ENCODE measurements at regions not wholly inside any gene's neighbourhood (a gene's known extent, or its start where the extent isn't known, plus 50 kb on each side); places are given as distances from the start of the nearest gene placed in this dataset.
"Not testable (repeated sequence)": the region's sequence is repeated elsewhere in the genome, so short reads cannot be mapped to it uniquely, and the experiment has no call there.

- WGBS (ENCODE audit: extremely low coverage, insufficient coverage, low lambda C conversion rate): no CpG with 5 or more reads among the region's 7 CpGs
- H3K4me3 ChIP-seq (ENCODE audit: low read length); H3K4me2 ChIP-seq (ENCODE audit: low read length); H3K4ac ChIP-seq (ENCODE audit: low read depth, low read length); H2BK120ac ChIP-seq (ENCODE audit: low read depth, low read length); H3K27ac ChIP-seq (ENCODE audit: low read depth, low read length); H3K18ac ChIP-seq (ENCODE audit: low read length); DNase-seq; H3K27me3 ChIP-seq (ENCODE audit: insufficient read depth, low read length, poor library complexity); H3K56ac ChIP-seq (ENCODE audit: low read length); H3K4me1 ChIP-seq (ENCODE audit: control insufficient read depth, low read depth, low read length); H3K79me1 ChIP-seq (ENCODE audit: low read length); H2BK5ac ChIP-seq (ENCODE audit: low read length); H3K36me3 ChIP-seq (ENCODE audit: control insufficient read depth, insufficient read depth, low read length); H3K79me2 ChIP-seq (ENCODE audit: control insufficient read depth, insufficient read depth, low read length); H2AK5ac ChIP-seq (ENCODE audit: low read length); H2BK15ac ChIP-seq (replicated peaks; ENCODE audit: low read depth); H3K9ac ChIP-seq (ENCODE audit: low read length); H4K5ac ChIP-seq (ENCODE audit: low read length); H3K23ac ChIP-seq (ENCODE audit: low read length); H4K8ac ChIP-seq (ENCODE audit: low read depth, low read length): not testable (repeated sequence)
Measured at GRCh38 chr21:31787691-31788090, 55.8 kb upstream of the SCAF4 start.

- WGBS (ENCODE audit: extremely low coverage, insufficient coverage, low lambda C conversion rate): no CpG with 5 or more reads among the region's 4 CpGs
- H2BK15ac ChIP-seq (replicated peaks; ENCODE audit: low read depth): no peak overlapping the region
- H3K18ac ChIP-seq (ENCODE audit: low read length): no peak overlapping the region
- H3K9ac ChIP-seq (ENCODE audit: low read length): no peak overlapping the region
- H4K8ac ChIP-seq (ENCODE audit: low read depth, low read length): no peak overlapping the region
- no peak overlapping the region for H2AK5ac ChIP-seq (ENCODE audit: low read length)
- no peak overlapping the region for H3K56ac ChIP-seq (ENCODE audit: low read length)
- no peak overlapping the region for H3K4me3 ChIP-seq (ENCODE audit: low read length)
- no peak overlapping the region for H4K5ac ChIP-seq (ENCODE audit: low read length)
- no peaks in the 10 kb centered on the region for H3K36me3 ChIP-seq (ENCODE audit: control insufficient read depth, insufficient read depth, low read length)
- DNase-seq: no peak
- H3K79me2 ChIP-seq (ENCODE audit: control insufficient read depth, insufficient read depth, low read length): no peaks in the 10 kb centered on the region
- H3K27me3 ChIP-seq (ENCODE audit: insufficient read depth, low read length, poor library complexity): no peaks in the 10 kb centered on the region
- H3K4me1 ChIP-seq (ENCODE audit: control insufficient read depth, low read depth, low read length): no peaks in the 10 kb centered on the region
- no peak overlapping the region for H3K4ac ChIP-seq (ENCODE audit: low read depth, low read length)
- no peak overlapping the region for H2BK120ac ChIP-seq (ENCODE audit: low read depth, low read length)
- H3K79me1 ChIP-seq (ENCODE audit: low read length): no peaks in the 10 kb centered on the region
- no peak overlapping the region for H3K27ac ChIP-seq (ENCODE audit: low read depth, low read length)
- no peak overlapping the region for H2BK5ac ChIP-seq (ENCODE audit: low read length)
- H3K4me2 ChIP-seq (ENCODE audit: low read length): no peak overlapping the region
- H3K23ac ChIP-seq (ENCODE audit: low read length): no peak overlapping the region
Measured at GRCh38 chr21:31786164-31786920, 54.4 kb upstream of the SCAF4 start.

DNA sequence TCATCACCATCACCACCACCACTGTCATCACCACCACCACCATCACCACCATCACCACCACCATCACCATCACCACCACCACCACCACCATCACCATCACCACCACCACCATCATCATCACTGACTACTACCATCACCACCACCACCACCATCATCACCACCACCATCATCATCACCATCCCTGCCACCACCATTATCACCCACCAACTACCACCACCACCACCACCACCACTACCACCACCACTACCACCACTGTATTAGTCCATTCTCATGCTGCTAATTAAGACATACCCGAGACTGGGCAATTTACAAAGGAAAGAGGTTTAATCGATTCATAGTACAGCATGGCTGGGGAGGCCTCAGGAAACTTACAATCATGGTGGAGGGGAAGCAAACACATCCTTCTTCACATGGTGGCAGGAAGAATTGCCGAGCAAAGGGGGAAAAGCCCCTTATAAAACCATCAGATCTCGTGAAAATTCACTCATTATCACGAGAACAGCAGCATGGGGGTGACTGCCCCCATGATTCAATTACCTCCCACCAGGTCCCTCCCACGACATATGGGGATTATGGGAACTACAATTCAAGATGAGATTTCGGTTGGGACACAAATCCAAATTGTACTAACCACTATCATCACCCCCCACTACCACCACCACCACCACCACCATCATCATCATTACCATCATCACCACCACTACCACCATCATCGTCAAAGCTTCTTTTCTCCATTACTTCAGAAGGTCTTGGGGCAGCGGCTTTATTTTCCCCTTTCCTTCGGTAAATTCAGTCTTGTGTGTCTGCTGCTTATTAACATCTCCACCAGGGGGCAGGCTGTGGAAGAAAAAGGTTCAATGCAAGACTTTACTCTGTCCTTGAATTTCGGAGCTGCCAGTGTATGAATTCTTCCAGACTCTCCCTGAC is 53.6 kb upstream of the SCAF4 start:
- H3K4me2 ChIP-seq (ENCODE audit: low read length); H2AK5ac ChIP-seq (ENCODE audit: low read length); H3K23ac ChIP-seq (ENCODE audit: low read length); H4K5ac ChIP-seq (ENCODE audit: low read length); H3K56ac ChIP-seq (ENCODE audit: low read length); H3K27ac ChIP-seq (ENCODE audit: low read depth, low read length); H2BK5ac ChIP-seq (ENCODE audit: low read length); H2BK15ac ChIP-seq (replicated peaks; ENCODE audit: low read depth); H3K4me1 ChIP-seq (ENCODE audit: control insufficient read depth, low read depth, low read length); H4K8ac ChIP-seq (ENCODE audit: low read depth, low read length); H3K36me3 ChIP-seq (ENCODE audit: control insufficient read depth, insufficient read depth, low read length); H3K4ac ChIP-seq (ENCODE audit: low read depth, low read length); H2BK120ac ChIP-seq (ENCODE audit: low read depth, low read length); H3K18ac ChIP-seq (ENCODE audit: low read length); H3K4me3 ChIP-seq (ENCODE audit: low read length); H3K79me1 ChIP-seq (ENCODE audit: low read length); H3K9ac ChIP-seq (ENCODE audit: low read length); H3K27me3 ChIP-seq (ENCODE audit: insufficient read depth, low read length, poor library complexity); H3K79me2 ChIP-seq (ENCODE audit: control insufficient read depth, insufficient read depth, low read length): not testable (repeated sequence)
- peak; percentile 81 for DNase-seq
- no CpG with 5 or more reads among the region's 11 CpGs for WGBS (ENCODE audit: extremely low coverage, insufficient coverage, low lambda C conversion rate)

- DNase-seq: no peak
- Histone ChIP-seq H3K27me3 (ENCODE audit: insufficient read depth, low read length, poor library complexity) (no peaks in the 10 kb centered on the region), H2BK120ac (ENCODE audit: low read depth, low read length) (no peak overlapping the region), H3K36me3 (ENCODE audit: control insufficient read depth, insufficient read depth, low read length) (no peaks in the 10 kb centered on the region), H4K5ac (ENCODE audit: low read length) (no peak overlapping the region), H3K79me2 (ENCODE audit: control insufficient read depth, insufficient read depth, low read length) (no peaks in the 10 kb centered on the region), H3K56ac (ENCODE audit: low read length) (no peak overlapping the region), H3K4me3 (ENCODE audit: low read length) (no peak overlapping the region), H3K23ac (ENCODE audit: low read length) (no peak overlapping the region), H2AK5ac (ENCODE audit: low read length) (no peak overlapping the region), H3K79me1 (ENCODE audit: low read length) (no peaks in the 10 kb centered on the region), H3K4ac (ENCODE audit: low read depth, low read length) (no peak overlapping the region), H3K27ac (ENCODE audit: low read depth, low read length) (no peak overlapping the region), H3K4me2 (ENCODE audit: low read length) (no peak overlapping the region), H2BK5ac (ENCODE audit: low read length) (no peak overlapping the region), H3K4me1 (ENCODE audit: control insufficient read depth, low read depth, low read length) (no peaks in the 10 kb centered on the region), H3K18ac (ENCODE audit: low read length) (no peak overlapping the region), H2BK15ac (replicated peaks; ENCODE audit: low read depth) (no peak overlapping the region), H4K8ac (ENCODE audit: low read depth, low read length) (no peak overlapping the region), H3K9ac (ENCODE audit: low read length) (no peak overlapping the region)
- WGBS (ENCODE audit: extremely low coverage, insufficient coverage, low lambda C conversion rate): no CpG with 5 or more reads among the region's 3 CpGs
Measured at GRCh38 chr21:31781737-31782136, 49.8 kb upstream of the SCAF4 start.
